Inflammatory macrophage (primary cell): ENCODE measurements at regions not wholly inside any gene's neighbourhood (a gene's known extent, or its start where the extent isn't known, plus 50 kb on each side); places are given as distances from the start of the nearest gene placed in this dataset.

ENCODE experiments used
- DNase-seq, 2 donors: peaks; one replicate each; pipeline ENCODE4 v3.0.0-alpha.2; 2020 to 2022

GRCh38 chr7:22909917-22910316, 87.3 kb upstream of the TOMM7 start:
- no peak for DNase-seq

GRCh38 chr7:22907805-22908204, 85.2 kb upstream of the TOMM7 start:
- no peak for DNase-seq

GRCh38 chr7:22900784-22901183, 78.1 kb upstream of the TOMM7 start:
- DNase-seq, result no peak

GRCh38 chr7:22900101-22900500, 77.5 kb upstream of the TOMM7 start:
- DNase-seq, result no peak

GRCh38 chr7:22896917-22897316, 74.3 kb upstream of the TOMM7 start:
- no peak for DNase-seq

- DNase-seq, result no peak
These were observed 73.1 kb upstream of the TOMM7 start for GRCh38 chr7:22895828-22896165.

GRCh38 chr7:22895140-22895827, 72.6 kb upstream of the TOMM7 start:
- DNase-seq, result no peak

GRCh38 chr7:22894546-22894945, 71.9 kb upstream of the TOMM7 start:
- DNase-seq, result no peak

- no peak for DNase-seq
These were observed 68.1 kb upstream of the TOMM7 start for GRCh38 chr7:22890773-22891172.

GRCh38 chr7:22885797-22886261, 63.2 kb upstream of the TOMM7 start:
- peak; percentile 37 to 49 for DNase-seq

- peak in 1 of 2 donors; percentile 18 for DNase-seq
These were observed 62.5 kb upstream of the TOMM7 start for GRCh38 chr7:22884911-22885788.

- DNase-seq, result no peak
These were observed 59.5 kb upstream of the TOMM7 start for GRCh38 chr7:22882106-22882505.

- peak in 1 of 2 donors; percentile 23 for DNase-seq
These were observed 57.2 kb upstream of the TOMM7 start for GRCh38 chr7:22879709-22880306.

GRCh38 chr7:22879280-22879679, 56.6 kb upstream of the TOMM7 start:
- DNase-seq, result peak; percentile 24 to 51

- DNase-seq, result no peak
These were observed 54.5 kb upstream of the TOMM7 start for GRCh38 chr7:22876986-22877729.

- DNase-seq, result no peak
These were observed 52.8 kb upstream of the TOMM7 start for GRCh38 chr7:22875470-22875869.

GRCh38 chr7:22874904-22875303, 52.3 kb upstream of the TOMM7 start:
- DNase-seq, result no peak
